Endothelial cell of umbilical vein (primary cell): ENCODE measurements at regions not wholly inside any gene's neighbourhood (a gene's known extent, or its start where the extent isn't known, plus 50 kb on each side); places are given as distances from the start of the nearest gene placed in this dataset.

Experiments
- BruUV-seq: library from RNA; stranded (reverse); fragments of 400-500 nt; replicated peaks from 2 replicates; lab custom pipeline; 2021; lab: Mats Ljungman, UMichigan
- CTCF ChIA-PET: fragments of 300-600, 350-600 bp; sonication (Branson Sonifier 250); formaldehyde crosslinking; loops from one replicate; lab custom pipeline; 2021; ENCODE audit warnings: antibody characterized with exemption, inconsistent platforms; lab: Charles Lee
- POLR2A ChIA-PET: fragments of 300-600, 350-600 bp; sonication (Branson Sonifier 250); formaldehyde crosslinking; loops from one replicate; lab custom pipeline; 2021; ENCODE audit warnings: antibody characterized with exemption, inconsistent platforms; lab: Charles Lee
- DNase-seq: peaks from one replicate; pipeline ENCODE4 v3.0.0-alpha.2; 2011; ENCODE audit warnings: low read depth, low spot score
- FAIRE-seq: peaks from 2 replicates; lab custom pipeline; 2011; peaks lifted over from hg19 to GRCh38; lab: Jason Lieb, UNC
- H2AFZ ChIP-seq: 2 replicates; pipeline ENCODE4 v1.6.0; 2012; ENCODE audit warnings: low read depth, low read length, control low read depth, inconsistent platforms
- H3K27ac ChIP-seq: 2 replicates; pipeline ENCODE4 v1.5.1; 2011; ENCODE audit warnings: low read depth, mild to moderate bottlenecking, control low read depth, low read length, moderate library complexity; ENCODE audit not compliant: insufficient read depth
- H3K27me3 ChIP-seq, 2 experiments: 2 replicates each; pipeline versions ENCODE4 v1.6.0 to v1.6.1; 2011; ENCODE audit warnings: low read length in 2 of 2, mixed read lengths in 1 of 2; ENCODE audit not compliant: control insufficient read depth in 2 of 2, insufficient read depth in 2 of 2
- H3K36me3 ChIP-seq, 2 experiments: 2 replicates in 1 of 2; 3 replicates in 1 of 2; pipeline ENCODE4 v1.5.1; 2011; ENCODE audit warnings: low read length in 2 of 2, mild to moderate bottlenecking in 1 of 2, moderate library complexity in 1 of 2; ENCODE audit not compliant: control insufficient read depth in 2 of 2, insufficient read depth in 2 of 2; ENCODE audit errors: extremely low read depth in 1 of 2
- H3K4me1 ChIP-seq: 3 replicates; pipeline ENCODE4 v1.5.1; 2011; ENCODE audit warnings: mild to moderate bottlenecking, low read length; ENCODE audit not compliant: control insufficient read depth, insufficient read depth; ENCODE audit errors: extremely low read depth
- H3K4me2 ChIP-seq: 2 replicates; pipeline ENCODE4 v1.6.1; 2011; ENCODE audit warnings: low read length, control low read depth, mixed read lengths; ENCODE audit not compliant: insufficient read depth
- H3K4me3 ChIP-seq, 3 experiments: fragments of 200-600 bp in 1 of 3; sonication (generic), shearing (Covaris generic) in 1 of 3; replicated peaks in 1 of 3; 2 replicates each; pipeline ENCODE4 v1.5.1; 2011 to 2016; ENCODE audit warnings: control low read depth in 3 of 3, low read length in 3 of 3, mild to moderate bottlenecking in 2 of 3, inconsistent platforms in 1 of 3, low read depth in 1 of 3, moderate library complexity in 1 of 3; ENCODE audit not compliant: insufficient read depth in 1 of 3
- H3K79me2 ChIP-seq: 2 replicates; pipeline ENCODE4 v1.6.0; 2012; ENCODE audit warnings: low read length, inconsistent platforms; ENCODE audit not compliant: control insufficient read depth, insufficient read depth
- H3K9ac ChIP-seq: replicated peaks from 2 replicates; pipeline ENCODE3; 2011; ENCODE audit warnings: low read length, control low read depth; ENCODE audit not compliant: insufficient read depth; ENCODE audit errors: extremely low read depth
- H3K9me1 ChIP-seq: replicated peaks from 3 replicates; pipeline ENCODE4 v1.6.0; 2011; ENCODE audit warnings: mild to moderate bottlenecking, low read length; ENCODE audit not compliant: control insufficient read depth, insufficient read depth; ENCODE audit errors: extremely low read depth
- H3K9me3 ChIP-seq: replicated peaks from 2 replicates; pipeline ENCODE4 v1.5.1; 2012; ENCODE audit warnings: low read length, inconsistent platforms; ENCODE audit not compliant: control insufficient read depth, insufficient read depth
- H4K20me1 ChIP-seq: replicated peaks from 2 replicates; pipeline ENCODE3; 2011; ENCODE audit warnings: mild to moderate bottlenecking, low read length; ENCODE audit not compliant: control insufficient read depth, insufficient read depth; ENCODE audit errors: extremely low read depth
- CTCF ChIP-seq, 2 donors: IDR thresholded peaks; 1 replicate in 1 of 2; 2 replicates in 1 of 2; pipeline ENCODE4 v1.5.1; 2011; ENCODE audit warnings: low read length in 2 of 2, mild to moderate bottlenecking in 2 of 2, moderate library complexity in 2 of 2, control low read depth in 1 of 2, inconsistent platforms in 1 of 2, low read depth in 1 of 2; ENCODE audit not compliant: insufficient read depth in 1 of 2; ENCODE audit errors: extremely low read depth in 1 of 2
- EZH2 ChIP-seq: IDR thresholded peaks from 2 replicates; pipeline ENCODE4 v1.6.1; 2012; ENCODE audit warnings: borderline replicate concordance, low read depth, mild to moderate bottlenecking, moderate library complexity, low read length, inconsistent platforms; ENCODE audit not compliant: severe bottlenecking
- GATA2 ChIP-seq: IDR thresholded peaks from 2 replicates; pipeline ENCODE4 v1.7.0; 2011; ENCODE audit warnings: low read depth, mild to moderate bottlenecking, moderate library complexity, mixed read lengths, low read length; ENCODE audit not compliant: insufficient read length, insufficient read depth
- JUN ChIP-seq: IDR thresholded peaks from 2 replicates; pipeline ENCODE4 v1.6.1; 2011; ENCODE audit warnings: borderline replicate concordance, low read depth; ENCODE audit not compliant: insufficient read length, insufficient read depth
- POLR2A ChIP-seq: IDR thresholded peaks from 2 replicates; pipeline ENCODE4 v1.6.1; 2012; ENCODE audit warnings: low read depth, mild to moderate bottlenecking, control low read depth, low read length
- dilution Hi-C: fragments of 300-500 bp; cut with MboI; formaldehyde crosslinking; loops from one replicate; pipeline ENCODE4 v1.15.0; 2019; ENCODE audit warnings: low sequenced_read_pairs; ENCODE audit not compliant: extremely low pct_ligation_motif_present
- intact Hi-C: fragments of 100-400 bp; cut with micrococcal nuclease; formaldehyde crosslinking; loops from one replicate; pipeline ENCODE4 v1.10.0; 2022
- TF ChIP-seq, protein P1 (sequence below): IDR thresholded peaks from 2 replicates; pipeline ENCODE4 v1.6.1; 2011; ENCODE audit not compliant: insufficient read depth, insufficient read length

- Histone ChIP-seq H3K4me1 (peaks cover 4% of the 10 kb centered on the region), H3K79me2 (no peaks in the 10 kb centered on the region), H3K27me3 (peaks cover 26 to 29% of the 10 kb centered on the region in 2 experiments), H3K9me3 (no peaks in the 10 kb centered on the region), H3K4me3 (no peak overlapping the region), H3K36me3 (no peaks in the 10 kb centered on the region), H3K9me1 (no peaks in the 10 kb centered on the region), H3K9ac (no peak overlapping the region), H4K20me1 (no peaks in the 10 kb centered on the region), H3K4me2 (no peak overlapping the region), H3K27ac (no peak overlapping the region), H2AFZ (no peak overlapping the region)
- intact Hi-C loops: no loop called here
- TF ChIP-seq CTCF (IDR thresholded peaks at IDR 0.05; ENCODE audit: extremely low read depth in 1 of 2, insufficient read depth in 1 of 2, low read depth in 1 of 2, low read length in 2 of 2) (no peak), EZH2 (no peak), JUN (no peak), GATA2 (no peak), POLR2A (no peak)
- TF ChIP-seq, protein P1, sequence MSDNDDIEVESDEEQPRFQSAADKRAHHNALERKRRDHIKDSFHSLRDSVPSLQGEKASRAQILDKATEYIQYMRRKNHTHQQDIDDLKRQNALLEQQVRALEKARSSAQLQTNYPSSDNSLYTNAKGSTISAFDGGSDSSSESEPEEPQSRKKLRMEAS: no peak
- no peak for FAIRE-seq
- DNase-seq: no peak
- ChIA-PET CTCF (no interaction called here), POLR2A (no interaction called here)
- BruUV-seq: no TSS peak
- dilution Hi-C loops: no loop called here
These were observed 81.1 kb upstream of the CLDN14 start for GRCh38 chr21:36560933-36561575.
